A549 (cell line): ENCODE measurements at regions not wholly inside any gene's neighbourhood (a gene's known extent, or its start where the extent isn't known, plus 50 kb on each side); places are given as distances from the start of the nearest gene placed in this dataset.
A peak's percentile ranks its signal among the peaks of the same experiment; 100 is the strongest.

ENCODE experiments used
- ATAC-seq, 2 experiments: fragments of 200-7000 bp in 1 of 2; fragments of >200 bp in 1 of 2; cut with Nextera tagmentation in 1 of 2; cut with Tn5 transposase in 1 of 2; 3 replicates each; pipeline versions ENCODE4 v1.8.0 to v1.9.1; 2018 to 2020; ENCODE audit warnings: mild to moderate bottlenecking in 1 of 2, moderate library complexity in 1 of 2
- CTCF ChIA-PET: fragments of 300-600 bp; sonication (Branson Sonifier 250); formaldehyde crosslinking; extraction: SDS; loops from one replicate; lab custom pipeline; 2021; ENCODE audit warnings: antibody characterized with exemption, inconsistent platforms; lab: Yijun Ruan, JAX
- POLR2A ChIA-PET: fragments of 350-600 bp; formaldehyde crosslinking; extraction: SDS; loops from one replicate; lab custom pipeline; 2021; ENCODE audit warnings: antibody characterized with exemption, inconsistent platforms; lab: Yijun Ruan, JAX
- DNase-seq, 2 experiments: peaks; one replicate each; pipeline versions ENCODE4 v3.0.0 to v3.0.0-alpha.2; 2011 to 2016; ENCODE audit warnings: low read depth in 1 of 2, low spot score in 1 of 2
- FAIRE-seq: peaks from 2 replicates; lab custom pipeline; 2011; peaks lifted over from hg19 to GRCh38; lab: Jason Lieb, UNC
- H3K27ac ChIP-seq, 2 experiments: fragments of >200 bp; sonication (Bioruptor Twin); formaldehyde crosslinking; 3 replicates each; pipeline ENCODE4 v1.5.1; 2016 to 2017
- H3K4me1 ChIP-seq: fragments of >200 bp; sonication (Bioruptor Twin); formaldehyde crosslinking; 3 replicates; pipeline ENCODE4 v1.6.1; 2016
- H3K4me2 ChIP-seq: fragments of >200 bp; sonication (Bioruptor Twin); formaldehyde crosslinking; 3 replicates; pipeline ENCODE4 v1.6.1; 2016
- H3K4me3 ChIP-seq: fragments of >200 bp; sonication (Bioruptor Twin); formaldehyde crosslinking; 3 replicates; pipeline ENCODE4 v1.5.1; 2016
- H3K9me3 ChIP-seq: fragments of >200 bp; sonication (Bioruptor Twin); formaldehyde crosslinking; 3 replicates; pipeline ENCODE4 v1.6.1; 2016
- ATOH8 ChIP-seq: fragments of 250-450 bp; sonication (Bioruptor Pico); IDR thresholded peaks from 2 replicates; pipeline ENCODE4 v1.5.0; 2020; ENCODE audit warnings: low read depth, mild to moderate bottlenecking, moderate library complexity
- CBX2 ChIP-seq: fragments of 200-600 bp; sonication (generic); IDR thresholded peaks from 2 replicates; pipeline ENCODE4 v1.6.1; 2016; ENCODE audit warnings: low read depth, mild to moderate bottlenecking, borderline replicate concordance
- CBX8 ChIP-seq: fragments of 200-600 bp; sonication (generic); IDR thresholded peaks from 2 replicates; pipeline ENCODE4 v1.6.1; 2016
- CEBPB ChIP-seq, 2 experiments: fragments of >200 bp in 1 of 2; sonication (Bioruptor Twin) in 1 of 2; formaldehyde crosslinking in 1 of 2; IDR thresholded peaks; 2 replicates each; pipeline ENCODE4 v1.6.1; 2012 to 2016
- CHD2 ChIP-seq: fragments of 150-350 bp; IDR thresholded peaks from 2 replicates; pipeline ENCODE4 v1.6.1; 2014; ENCODE audit warnings: low read length; ENCODE audit not compliant: partially characterized antibody
- EP300 ChIP-seq, 2 experiments: fragments of >200 bp; sonication (Bioruptor Twin); formaldehyde crosslinking; IDR thresholded peaks; 2 replicates in 1 of 2; 3 replicates in 1 of 2; pipeline ENCODE4 v1.6.1; 2016 to 2017
- ESRRA ChIP-seq: fragments of 150-350 bp; IDR thresholded peaks from 2 replicates; pipeline ENCODE4 v1.6.1; 2014; ENCODE audit warnings: mild to moderate bottlenecking, low read length, borderline replicate concordance
- FOXS1 ChIP-seq: fragments of 250-450 bp; sonication (Bioruptor Pico); IDR thresholded peaks from 2 replicates; pipeline ENCODE4 v1.5.0; 2020; ENCODE audit warnings: mild to moderate bottlenecking, moderate library complexity
- HOXA7 ChIP-seq: fragments of 250-450 bp; sonication (Bioruptor Pico); IDR thresholded peaks from 2 replicates; pipeline ENCODE4 v1.5.0; 2020; ENCODE audit warnings: mild to moderate bottlenecking, moderate library complexity
- JUNB ChIP-seq: fragments of >200 bp; sonication (Bioruptor Twin); formaldehyde crosslinking; IDR thresholded peaks from 2 replicates; pipeline ENCODE4 v1.6.1; 2016
- KDM1A ChIP-seq: fragments of 200-600 bp; sonication (generic); IDR thresholded peaks from 2 replicates; pipeline ENCODE4 v1.6.1; 2016; ENCODE audit warnings: low read depth, mild to moderate bottlenecking
- KDM5A ChIP-seq: fragments of 200-600 bp; sonication (generic); IDR thresholded peaks from 2 replicates; pipeline ENCODE4 v1.6.1; 2016; ENCODE audit warnings: antibody characterized with exemption, mild to moderate bottlenecking
- MYC ChIP-seq: IDR thresholded peaks from 2 replicates; pipeline ENCODE4 v1.6.1; 2012; ENCODE audit warnings: mild to moderate bottlenecking, inconsistent platforms, low read length, improper control_type of control experiment, borderline replicate concordance
- NFE2L2 ChIP-seq: fragments of 150-350 bp; conservative IDR thresholded peaks from 2 replicates; pipeline ENCODE4 v1.6.1; 2014; ENCODE audit warnings: low read length
- NPAS2 ChIP-seq: fragments of 250-450 bp; sonication (Bioruptor Pico); IDR thresholded peaks from 2 replicates; pipeline ENCODE4 v1.8.0; 2022; ENCODE audit warnings: mild to moderate bottlenecking, moderate library complexity, borderline replicate concordance
- POLR2AphosphoS2 ChIP-seq: conservative IDR thresholded peaks from 2 replicates; pipeline ENCODE4 v1.6.1; 2012; ENCODE audit warnings: low read length, improper control_type of control experiment, inconsistent platforms
- RAD21 ChIP-seq, 2 experiments: fragments of >200 bp in 1 of 2; sonication (Bioruptor Twin) in 1 of 2; formaldehyde crosslinking in 1 of 2; IDR thresholded peaks in 1 of 2; conservative IDR thresholded peaks in 1 of 2; 2 replicates in 1 of 2; 3 replicates in 1 of 2; pipeline ENCODE4 v1.6.1; 2012 to 2018; ENCODE audit warnings: inconsistent platforms in 1 of 2
- RARB ChIP-seq: fragments of 250-450 bp; sonication (Bioruptor Pico); IDR thresholded peaks from 2 replicates; pipeline ENCODE4 v1.8.0; 2021; ENCODE audit warnings: mild to moderate bottlenecking, moderate library complexity
- RFX5 ChIP-seq: fragments of 450-650 bp; IDR thresholded peaks from 2 replicates; pipeline ENCODE4 v1.7.1; 2014; ENCODE audit warnings: antibody characterized with exemption, mild to moderate bottlenecking, moderate library complexity
- SMC3 ChIP-seq: fragments of >200 bp; sonication (Bioruptor Twin); formaldehyde crosslinking; IDR thresholded peaks from 3 replicates; pipeline ENCODE4 v1.6.1; 2018; ENCODE audit warnings: inconsistent platforms
- ZFP36 ChIP-seq: fragments of 450-650 bp; IDR thresholded peaks from 2 replicates; pipeline ENCODE4 v1.6.1; 2014; ENCODE audit warnings: borderline replicate concordance; ENCODE audit not compliant: partially characterized antibody
- WGBS: methylation state at CpG from one replicate; pipeline ENCODE4 v1.1.6; 2017; ENCODE audit errors: missing lambda C conversion rate; 5-methylcytosine and 5-hydroxymethylcytosine counted together
- TF ChIP-seq, protein P1 (sequence below): IDR thresholded peaks from 2 replicates; pipeline ENCODE4 v1.6.1; 2012; ENCODE audit warnings: low read depth, borderline replicate concordance
- TF ChIP-seq, protein P2 (sequence below): fragments of 450-650 bp; IDR thresholded peaks from 2 replicates; pipeline ENCODE4 v1.6.1; 2014; ENCODE audit warnings: antibody characterized with exemption
- TF ChIP-seq, protein P3 (sequence below): fragments of >200 bp; sonication (Bioruptor Twin); formaldehyde crosslinking; IDR thresholded peaks from 3 replicates; pipeline ENCODE4 v1.5.1; 2016
- TF ChIP-seq, protein P4 (sequence below): IDR thresholded peaks from 2 replicates; pipeline ENCODE4 v1.6.1; 2012
- TF ChIP-seq, protein P5 (sequence below): fragments of 250-450 bp; sonication (Bioruptor Pico); IDR thresholded peaks from 2 replicates; pipeline ENCODE4 v1.5.0; 2021; ENCODE audit warnings: mild to moderate bottlenecking, moderate library complexity, borderline replicate concordance
- TF ChIP-seq, protein P6 (sequence below): fragments of >200 bp; sonication (Bioruptor Twin); formaldehyde crosslinking; IDR thresholded peaks from 2 replicates; pipeline ENCODE4 v1.6.1; 2016

- H3K4me3 ChIP-seq = no peak overlapping the region
- no peak for DNase-seq
- no peaks in the 10 kb centered on the region for H3K4me1 ChIP-seq
- H3K27ac ChIP-seq = no peak overlapping the region
- no peak for ATAC-seq
- CTCF ChIA-PET = interaction anchor here (0.8 to 0.9 kb wide), 2 partner anchors 20 to 98 kb away, joined by 3 read pairs; no protein-coding TSS in a partner anchor
- no peaks in the 10 kb centered on the region for H3K9me3 ChIP-seq
- H3K4me2 ChIP-seq = no peak overlapping the region
- 83% methylated on average over 9 of the region's 9 CpGs for WGBS
- POLR2A ChIA-PET = no interaction called here
- no peak for TF ChIP-seq FOXS1 (CRISPR knock-in tag)
- TF ChIP-seq MYC = no peak
- TF ChIP-seq RFX5 = no peak
- TF ChIP-seq, protein P1, sequence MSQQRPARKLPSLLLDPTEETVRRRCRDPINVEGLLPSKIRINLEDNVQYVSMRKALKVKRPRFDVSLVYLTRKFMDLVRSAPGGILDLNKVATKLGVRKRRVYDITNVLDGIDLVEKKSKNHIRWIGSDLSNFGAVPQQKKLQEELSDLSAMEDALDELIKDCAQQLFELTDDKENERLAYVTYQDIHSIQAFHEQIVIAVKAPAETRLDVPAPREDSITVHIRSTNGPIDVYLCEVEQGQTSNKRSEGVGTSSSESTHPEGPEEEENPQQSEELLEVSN = no peak
- TF ChIP-seq, protein P2, sequence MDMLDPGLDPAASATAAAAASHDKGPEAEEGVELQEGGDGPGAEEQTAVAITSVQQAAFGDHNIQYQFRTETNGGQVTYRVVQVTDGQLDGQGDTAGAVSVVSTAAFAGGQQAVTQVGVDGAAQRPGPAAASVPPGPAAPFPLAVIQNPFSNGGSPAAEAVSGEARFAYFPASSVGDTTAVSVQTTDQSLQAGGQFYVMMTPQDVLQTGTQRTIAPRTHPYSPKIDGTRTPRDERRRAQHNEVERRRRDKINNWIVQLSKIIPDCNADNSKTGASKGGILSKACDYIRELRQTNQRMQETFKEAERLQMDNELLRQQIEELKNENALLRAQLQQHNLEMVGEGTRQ = no peak
- no peak for TF ChIP-seq KDM5A
- no peak for TF ChIP-seq ESRRA
- no peak for FAIRE-seq
These were observed 54.0 kb upstream of the ATP12A start for GRCh38 chr13:24625870-24626849.

GRCh38 chr13:24627090-24627714, 53.0 kb upstream of the ATP12A start:
- ChIA-PET POLR2A (no interaction called here), CTCF (interaction anchor here (0.7 to 1.0 kb wide), 6 partner anchors 9 to 100 kb away, joined by 3 to 5 read pairs (median 3); no protein-coding TSS in a partner anchor)
- no peak overlapping the region for H3K27ac ChIP-seq
- no peaks in the 10 kb centered on the region for H3K4me1 ChIP-seq
- no peaks in the 10 kb centered on the region for H3K9me3 ChIP-seq
- WGBS = 85% methylated on average over 16 of the region's 25 CpGs
- no peak overlapping the region for H3K4me3 ChIP-seq
- FAIRE-seq = no peak
- peak; percentile 59 to 92; a peak in 4 of 6 replicates for ATAC-seq
- peak; percentile 10 to 13 for DNase-seq
- H3K4me2 ChIP-seq = no peak overlapping the region
- TF ChIP-seq CEBPB (IDR thresholded peaks at IDR 0.05) = no peak
- no peak for TF ChIP-seq ATOH8 (CRISPR knock-in tag)
- no peak for TF ChIP-seq NPAS2 (CRISPR knock-in tag)
- no peak for TF ChIP-seq KDM1A
- TF ChIP-seq KDM5A = no peak
- TF ChIP-seq ZFP36 = no peak
- TF ChIP-seq, protein P3, sequence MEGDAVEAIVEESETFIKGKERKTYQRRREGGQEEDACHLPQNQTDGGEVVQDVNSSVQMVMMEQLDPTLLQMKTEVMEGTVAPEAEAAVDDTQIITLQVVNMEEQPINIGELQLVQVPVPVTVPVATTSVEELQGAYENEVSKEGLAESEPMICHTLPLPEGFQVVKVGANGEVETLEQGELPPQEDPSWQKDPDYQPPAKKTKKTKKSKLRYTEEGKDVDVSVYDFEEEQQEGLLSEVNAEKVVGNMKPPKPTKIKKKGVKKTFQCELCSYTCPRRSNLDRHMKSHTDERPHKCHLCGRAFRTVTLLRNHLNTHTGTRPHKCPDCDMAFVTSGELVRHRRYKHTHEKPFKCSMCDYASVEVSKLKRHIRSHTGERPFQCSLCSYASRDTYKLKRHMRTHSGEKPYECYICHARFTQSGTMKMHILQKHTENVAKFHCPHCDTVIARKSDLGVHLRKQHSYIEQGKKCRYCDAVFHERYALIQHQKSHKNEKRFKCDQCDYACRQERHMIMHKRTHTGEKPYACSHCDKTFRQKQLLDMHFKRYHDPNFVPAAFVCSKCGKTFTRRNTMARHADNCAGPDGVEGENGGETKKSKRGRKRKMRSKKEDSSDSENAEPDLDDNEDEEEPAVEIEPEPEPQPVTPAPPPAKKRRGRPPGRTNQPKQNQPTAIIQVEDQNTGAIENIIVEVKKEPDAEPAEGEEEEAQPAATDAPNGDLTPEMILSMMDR = peak; percentile 32; the same call in 2 of the 3 replicates
- TF ChIP-seq CBX2 = no peak
- no peak for TF ChIP-seq CBX8
- TF ChIP-seq NFE2L2 = no peak
- no peak for TF ChIP-seq JUNB
- TF ChIP-seq, protein P4, sequence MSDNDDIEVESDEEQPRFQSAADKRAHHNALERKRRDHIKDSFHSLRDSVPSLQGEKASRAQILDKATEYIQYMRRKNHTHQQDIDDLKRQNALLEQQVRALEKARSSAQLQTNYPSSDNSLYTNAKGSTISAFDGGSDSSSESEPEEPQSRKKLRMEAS = no peak
- TF ChIP-seq EP300 (IDR thresholded peaks at IDR 0.05) = no peak
- TF ChIP-seq POLR2AphosphoS2 = no peak
- peak in 1 of 2 experiments; percentile 31; a peak in 1 of 5 replicates for TF ChIP-seq RAD21 (conservative IDR thresholded peaks at IDR 0.05 in 1 of 2, IDR thresholded peaks at IDR 0.05 in 1 of 2)
- TF ChIP-seq CHD2 = no peak
- TF ChIP-seq HOXA7 = no peak
- no peak for TF ChIP-seq RARB (CRISPR knock-in tag)
- 0 out of 3 replicates have a peak, but pooled peaks have one; percentile 16 for TF ChIP-seq SMC3
- TF ChIP-seq, protein P5, sequence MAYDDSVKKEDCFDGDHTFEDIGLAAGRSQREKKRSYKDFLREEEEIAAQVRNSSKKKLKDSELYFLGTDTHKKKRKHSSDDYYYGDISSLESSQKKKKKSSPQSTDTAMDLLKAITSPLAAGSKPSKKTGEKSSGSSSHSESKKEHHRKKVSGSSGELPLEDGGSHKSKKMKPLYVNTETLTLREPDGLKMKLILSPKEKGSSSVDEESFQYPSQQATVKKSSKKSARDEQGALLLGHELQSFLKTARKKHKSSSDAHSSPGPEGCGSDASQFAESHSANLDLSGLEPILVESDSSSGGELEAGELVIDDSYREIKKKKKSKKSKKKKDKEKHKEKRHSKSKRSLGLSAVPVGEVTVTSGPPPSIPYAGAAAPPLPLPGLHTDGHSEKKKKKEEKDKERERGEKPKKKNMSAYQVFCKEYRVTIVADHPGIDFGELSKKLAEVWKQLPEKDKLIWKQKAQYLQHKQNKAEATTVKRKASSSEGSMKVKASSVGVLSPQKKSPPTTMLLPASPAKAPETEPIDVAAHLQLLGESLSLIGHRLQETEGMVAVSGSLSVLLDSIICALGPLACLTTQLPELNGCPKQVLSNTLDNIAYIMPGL (CRISPR knock-in tag) = no peak
- TF ChIP-seq, protein P6, sequence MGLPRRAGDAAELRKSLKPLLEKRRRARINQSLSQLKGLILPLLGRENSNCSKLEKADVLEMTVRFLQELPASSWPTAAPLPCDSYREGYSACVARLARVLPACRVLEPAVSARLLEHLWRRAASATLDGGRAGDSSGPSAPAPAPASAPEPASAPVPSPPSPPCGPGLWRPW = no peak
- TF ChIP-seq, protein P2 = no peak
